HEK293 (cell line): ENCODE measurements at regions not wholly inside any gene's neighbourhood (a gene's known extent, or its start where the extent isn't known, plus 50 kb on each side); places are given as distances from the start of the nearest gene placed in this dataset.
"Not testable (repeated sequence)": the region's sequence is repeated elsewhere in the genome, so short reads cannot be mapped to it uniquely, and the experiment has no call there.

Experiments used
- CTCF ChIP-seq: fragments of 450-650 bp; formaldehyde crosslinking; IDR thresholded peaks from 2 replicates; pipeline ENCODE4 v1.5.1; 2016; ENCODE audit warnings: missing biosample characterization, missing genetic modification characterization
- TCF7L2 ChIP-seq: IDR thresholded peaks from 2 replicates; pipeline ENCODE4 v1.6.1; 2011; ENCODE audit warnings: low read depth, mild to moderate bottlenecking, inconsistent platforms, low read length, moderate library complexity, borderline replicate concordance
- ZBTB44 ChIP-seq: fragments of 450-650 bp; IDR thresholded peaks from 2 replicates; pipeline ENCODE4 v1.5.1; 2018; ENCODE audit warnings: missing biosample characterization, mild to moderate bottlenecking, missing genetic modification characterization
- ZNF274 ChIP-seq, 2 experiments: fragments of 200-500 bp in 1 of 2; fragments of 450-650 bp in 1 of 2; sonication (Bioruptor generic) in 1 of 2; formaldehyde crosslinking in 1 of 2; IDR thresholded peaks; 2 replicates each; pipeline versions ENCODE4 v1.5.1 to v1.6.1; 2014 to 2016; ENCODE audit warnings: borderline replicate concordance in 1 of 2, inconsistent platforms in 1 of 2, low read length in 1 of 2, missing biosample characterization in 1 of 2, missing genetic modification characterization in 1 of 2
- ZNF324 ChIP-seq: fragments of 450-650 bp; formaldehyde crosslinking; IDR thresholded peaks from 2 replicates; pipeline ENCODE4 v1.5.1; 2016; ENCODE audit warnings: missing biosample characterization, missing genetic modification characterization
- ZNF623 ChIP-seq: fragments of 450-650 bp; formaldehyde crosslinking; IDR thresholded peaks from 2 replicates; pipeline ENCODE4 v1.5.1; 2016; ENCODE audit warnings: missing biosample characterization, missing genetic modification characterization
- TF ChIP-seq, protein P1 (sequence below): fragments of 450-650 bp; formaldehyde crosslinking; IDR thresholded peaks from 2 replicates; pipeline ENCODE4 v1.5.1; 2016; ENCODE audit warnings: missing biosample characterization, missing genetic modification characterization, low read depth
- TF ChIP-seq, protein P2 (sequence below): fragments of 450-650 bp; formaldehyde crosslinking; IDR thresholded peaks from 2 replicates; pipeline ENCODE4 v1.5.1; 2016; ENCODE audit warnings: missing biosample characterization, missing genetic modification characterization

DNA sequence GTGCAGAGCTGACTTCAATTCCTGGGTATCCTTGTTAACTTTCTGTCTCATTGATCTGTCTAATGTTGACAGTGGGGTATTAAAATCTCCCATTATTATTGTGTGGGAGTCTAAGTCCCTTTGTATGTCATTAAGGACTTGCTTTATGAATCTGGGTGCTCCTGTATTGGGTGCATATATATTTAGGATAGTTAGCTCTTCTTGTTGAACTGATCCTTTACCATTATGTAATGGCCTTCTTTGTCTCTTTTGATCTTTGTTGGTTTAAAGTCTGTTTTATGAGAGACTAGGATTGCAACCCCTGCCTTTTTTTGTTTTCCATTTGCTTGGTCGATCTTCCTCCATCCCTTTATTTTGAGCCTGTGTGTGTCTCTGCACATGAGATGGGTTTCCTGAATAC lies 5269.5 kb upstream of the TPTE start:
- not testable (repeated sequence) for TF ChIP-seq ZBTB44 (tag by site-specific recombination); CTCF; TCF7L2; ZNF274 (IDR thresholded peaks at IDR 0.05; ENCODE audit: low read length); ZNF274 (tag by site-specific recombination; IDR thresholded peaks at IDR 0.05; ENCODE audit: borderline replicate concordance); ZNF324 (tag by site-specific recombination); ZNF623 (tag by site-specific recombination)
- TF ChIP-seq, protein P1, sequence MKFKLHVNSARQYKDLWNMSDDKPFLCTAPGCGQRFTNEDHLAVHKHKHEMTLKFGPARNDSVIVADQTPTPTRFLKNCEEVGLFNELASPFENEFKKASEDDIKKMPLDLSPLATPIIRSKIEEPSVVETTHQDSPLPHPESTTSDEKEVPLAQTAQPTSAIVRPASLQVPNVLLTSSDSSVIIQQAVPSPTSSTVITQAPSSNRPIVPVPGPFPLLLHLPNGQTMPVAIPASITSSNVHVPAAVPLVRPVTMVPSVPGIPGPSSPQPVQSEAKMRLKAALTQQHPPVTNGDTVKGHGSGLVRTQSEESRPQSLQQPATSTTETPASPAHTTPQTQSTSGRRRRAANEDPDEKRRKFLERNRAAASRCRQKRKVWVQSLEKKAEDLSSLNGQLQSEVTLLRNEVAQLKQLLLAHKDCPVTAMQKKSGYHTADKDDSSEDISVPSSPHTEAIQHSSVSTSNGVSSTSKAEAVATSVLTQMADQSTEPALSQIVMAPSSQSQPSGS (tag by site-specific recombination): not testable (repeated sequence)
- TF ChIP-seq, protein P2, sequence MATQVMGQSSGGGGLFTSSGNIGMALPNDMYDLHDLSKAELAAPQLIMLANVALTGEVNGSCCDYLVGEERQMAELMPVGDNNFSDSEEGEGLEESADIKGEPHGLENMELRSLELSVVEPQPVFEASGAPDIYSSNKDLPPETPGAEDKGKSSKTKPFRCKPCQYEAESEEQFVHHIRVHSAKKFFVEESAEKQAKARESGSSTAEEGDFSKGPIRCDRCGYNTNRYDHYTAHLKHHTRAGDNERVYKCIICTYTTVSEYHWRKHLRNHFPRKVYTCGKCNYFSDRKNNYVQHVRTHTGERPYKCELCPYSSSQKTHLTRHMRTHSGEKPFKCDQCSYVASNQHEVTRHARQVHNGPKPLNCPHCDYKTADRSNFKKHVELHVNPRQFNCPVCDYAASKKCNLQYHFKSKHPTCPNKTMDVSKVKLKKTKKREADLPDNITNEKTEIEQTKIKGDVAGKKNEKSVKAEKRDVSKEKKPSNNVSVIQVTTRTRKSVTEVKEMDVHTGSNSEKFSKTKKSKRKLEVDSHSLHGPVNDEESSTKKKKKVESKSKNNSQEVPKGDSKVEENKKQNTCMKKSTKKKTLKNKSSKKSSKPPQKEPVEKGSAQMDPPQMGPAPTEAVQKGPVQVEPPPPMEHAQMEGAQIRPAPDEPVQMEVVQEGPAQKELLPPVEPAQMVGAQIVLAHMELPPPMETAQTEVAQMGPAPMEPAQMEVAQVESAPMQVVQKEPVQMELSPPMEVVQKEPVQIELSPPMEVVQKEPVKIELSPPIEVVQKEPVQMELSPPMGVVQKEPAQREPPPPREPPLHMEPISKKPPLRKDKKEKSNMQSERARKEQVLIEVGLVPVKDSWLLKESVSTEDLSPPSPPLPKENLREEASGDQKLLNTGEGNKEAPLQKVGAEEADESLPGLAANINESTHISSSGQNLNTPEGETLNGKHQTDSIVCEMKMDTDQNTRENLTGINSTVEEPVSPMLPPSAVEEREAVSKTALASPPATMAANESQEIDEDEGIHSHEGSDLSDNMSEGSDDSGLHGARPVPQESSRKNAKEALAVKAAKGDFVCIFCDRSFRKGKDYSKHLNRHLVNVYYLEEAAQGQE (tag by site-specific recombination): not testable (repeated sequence)
